ENCODE measurements at regions not wholly inside any gene's neighbourhood (a gene's known extent, or its start where the extent isn't known, plus 50 kb on each side); places are given as distances from the start of the nearest gene placed in this dataset.

GRCh38 chr5:62708481-62709325 is 130.1 kb downstream of the LRRC70 start:
- no peaks in the 10 kb centered on the region for H3K9me3 ChIP-seq (ENCODE audit: insufficient read depth, low read length)
- H3K4me2 ChIP-seq (ENCODE audit: low read length): no peak overlapping the region
- H3K79me2 ChIP-seq (ENCODE audit: low read length): no peaks in the 10 kb centered on the region
- no peak overlapping the region for H2AFZ ChIP-seq (ENCODE audit: low read depth, low read length)
- TF ChIP-seq EZH2phosphoT487 (IDR thresholded peaks at IDR 0.05; ENCODE audit: low read depth): no peak
- TF ChIP-seq, protein P1, sequence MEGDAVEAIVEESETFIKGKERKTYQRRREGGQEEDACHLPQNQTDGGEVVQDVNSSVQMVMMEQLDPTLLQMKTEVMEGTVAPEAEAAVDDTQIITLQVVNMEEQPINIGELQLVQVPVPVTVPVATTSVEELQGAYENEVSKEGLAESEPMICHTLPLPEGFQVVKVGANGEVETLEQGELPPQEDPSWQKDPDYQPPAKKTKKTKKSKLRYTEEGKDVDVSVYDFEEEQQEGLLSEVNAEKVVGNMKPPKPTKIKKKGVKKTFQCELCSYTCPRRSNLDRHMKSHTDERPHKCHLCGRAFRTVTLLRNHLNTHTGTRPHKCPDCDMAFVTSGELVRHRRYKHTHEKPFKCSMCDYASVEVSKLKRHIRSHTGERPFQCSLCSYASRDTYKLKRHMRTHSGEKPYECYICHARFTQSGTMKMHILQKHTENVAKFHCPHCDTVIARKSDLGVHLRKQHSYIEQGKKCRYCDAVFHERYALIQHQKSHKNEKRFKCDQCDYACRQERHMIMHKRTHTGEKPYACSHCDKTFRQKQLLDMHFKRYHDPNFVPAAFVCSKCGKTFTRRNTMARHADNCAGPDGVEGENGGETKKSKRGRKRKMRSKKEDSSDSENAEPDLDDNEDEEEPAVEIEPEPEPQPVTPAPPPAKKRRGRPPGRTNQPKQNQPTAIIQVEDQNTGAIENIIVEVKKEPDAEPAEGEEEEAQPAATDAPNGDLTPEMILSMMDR (IDR thresholded peaks at IDR 0.05; ENCODE audit: low read depth, low read length): no peak
- H3K4me1 ChIP-seq (ENCODE audit: low read length): no peaks in the 10 kb centered on the region
- H3K9ac ChIP-seq (ENCODE audit: low read length): no peak overlapping the region
- H3K4me3 ChIP-seq (ENCODE audit: low read length): no peak overlapping the region
- H3K27ac ChIP-seq (ENCODE audit: low read length): no peak overlapping the region
- no peaks in the 10 kb centered on the region for H4K20me1 ChIP-seq (ENCODE audit: insufficient read depth, low read length)
- no peaks in the 10 kb centered on the region for H3K36me3 ChIP-seq (replicated peaks; ENCODE audit: low read depth, low read length)
- H3K27me3 ChIP-seq (ENCODE audit: low read depth, low read length): no peaks in the 10 kb centered on the region

DNA sequence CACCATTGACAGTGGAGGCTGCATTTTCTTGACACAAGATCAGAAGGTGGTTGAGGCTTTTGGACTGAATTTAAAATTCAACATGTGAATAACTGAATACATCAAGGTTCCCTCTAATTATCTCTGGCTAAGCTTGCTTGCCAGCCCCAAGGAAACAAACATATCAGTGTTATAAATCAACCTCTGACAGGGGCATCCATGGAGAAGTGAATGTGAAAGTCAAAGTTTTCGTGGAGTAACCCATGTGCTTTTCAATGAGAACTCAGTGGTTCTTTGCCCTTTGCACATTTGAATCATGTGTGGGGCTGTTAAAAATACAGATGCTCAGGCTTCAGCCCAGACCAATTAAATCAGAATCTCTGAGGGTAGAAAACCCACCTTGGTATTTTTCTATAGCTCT is 128.9 kb downstream of the LRRC70 start:
- Histone ChIP-seq H3K4me1 (ENCODE audit: low read length) (no peaks in the 10 kb centered on the region), H3K4me3 (ENCODE audit: low read length) (no peak overlapping the region), H3K27ac (ENCODE audit: low read length) (no peak overlapping the region), H3K9me3 (ENCODE audit: insufficient read depth, low read length) (no peaks in the 10 kb centered on the region), H3K27me3 (ENCODE audit: low read depth, low read length) (no peaks in the 10 kb centered on the region), H3K9ac (ENCODE audit: low read length) (no peak overlapping the region), H4K20me1 (ENCODE audit: insufficient read depth, low read length) (no peaks in the 10 kb centered on the region), H2AFZ (ENCODE audit: low read depth, low read length) (no peak overlapping the region), H3K79me2 (ENCODE audit: low read length) (no peaks in the 10 kb centered on the region), H3K36me3 (replicated peaks; ENCODE audit: low read depth, low read length) (no peaks in the 10 kb centered on the region), H3K4me2 (ENCODE audit: low read length) (no peak overlapping the region)
- TF ChIP-seq, protein P1 (IDR thresholded peaks at IDR 0.05; ENCODE audit: low read depth, low read length): no peak
- no peak for TF ChIP-seq EZH2phosphoT487 (IDR thresholded peaks at IDR 0.05; ENCODE audit: low read depth)

GRCh38 chr5:62707131-62707530 is 128.5 kb downstream of the LRRC70 start:
- no peaks in the 10 kb centered on the region for H3K36me3 ChIP-seq (replicated peaks; ENCODE audit: low read depth, low read length)
- no peaks in the 10 kb centered on the region for H3K9me3 ChIP-seq (ENCODE audit: insufficient read depth, low read length)
- H3K79me2 ChIP-seq (ENCODE audit: low read length): no peaks in the 10 kb centered on the region
- no peak overlapping the region for H2AFZ ChIP-seq (ENCODE audit: low read depth, low read length)
- no peaks in the 10 kb centered on the region for H3K4me1 ChIP-seq (ENCODE audit: low read length)
- TF ChIP-seq, protein P1 (IDR thresholded peaks at IDR 0.05; ENCODE audit: low read depth, low read length): no peak
- no peak for TF ChIP-seq EZH2phosphoT487 (IDR thresholded peaks at IDR 0.05; ENCODE audit: low read depth)
- no peak overlapping the region for H3K9ac ChIP-seq (ENCODE audit: low read length)
- no peak overlapping the region for H3K27ac ChIP-seq (ENCODE audit: low read length)
- no peak overlapping the region for H3K4me3 ChIP-seq (ENCODE audit: low read length)
- H3K4me2 ChIP-seq (ENCODE audit: low read length): no peak overlapping the region
- H3K27me3 ChIP-seq (ENCODE audit: low read depth, low read length): no peaks in the 10 kb centered on the region
- H4K20me1 ChIP-seq (ENCODE audit: insufficient read depth, low read length): no peaks in the 10 kb centered on the region

- Histone ChIP-seq H3K4me1 (ENCODE audit: low read length) (no peaks in the 10 kb centered on the region), H3K4me2 (ENCODE audit: low read length) (no peak overlapping the region), H3K79me2 (ENCODE audit: low read length) (no peaks in the 10 kb centered on the region), H3K4me3 (ENCODE audit: low read length) (no peak overlapping the region), H3K27me3 (ENCODE audit: low read depth, low read length) (no peaks in the 10 kb centered on the region), H3K36me3 (replicated peaks; ENCODE audit: low read depth, low read length) (no peaks in the 10 kb centered on the region), H3K9me3 (ENCODE audit: insufficient read depth, low read length) (no peaks in the 10 kb centered on the region), H3K27ac (ENCODE audit: low read length) (no peak overlapping the region), H4K20me1 (ENCODE audit: insufficient read depth, low read length) (no peaks in the 10 kb centered on the region), H3K9ac (ENCODE audit: low read length) (no peak overlapping the region), H2AFZ (ENCODE audit: low read depth, low read length) (no peak overlapping the region)
- no peak for TF ChIP-seq EZH2phosphoT487 (IDR thresholded peaks at IDR 0.05; ENCODE audit: low read depth)
- TF ChIP-seq, protein P1 (IDR thresholded peaks at IDR 0.05; ENCODE audit: low read depth, low read length): no peak
These were observed 126.4 kb downstream of the LRRC70 start for GRCh38 chr5:62705022-62705421.
